ENCODE measurements at regions not wholly inside any gene's neighbourhood (a gene's known extent, or its start where the extent isn't known, plus 50 kb on each side); places are given as distances from the start of the nearest gene placed in this dataset.

DNA sequence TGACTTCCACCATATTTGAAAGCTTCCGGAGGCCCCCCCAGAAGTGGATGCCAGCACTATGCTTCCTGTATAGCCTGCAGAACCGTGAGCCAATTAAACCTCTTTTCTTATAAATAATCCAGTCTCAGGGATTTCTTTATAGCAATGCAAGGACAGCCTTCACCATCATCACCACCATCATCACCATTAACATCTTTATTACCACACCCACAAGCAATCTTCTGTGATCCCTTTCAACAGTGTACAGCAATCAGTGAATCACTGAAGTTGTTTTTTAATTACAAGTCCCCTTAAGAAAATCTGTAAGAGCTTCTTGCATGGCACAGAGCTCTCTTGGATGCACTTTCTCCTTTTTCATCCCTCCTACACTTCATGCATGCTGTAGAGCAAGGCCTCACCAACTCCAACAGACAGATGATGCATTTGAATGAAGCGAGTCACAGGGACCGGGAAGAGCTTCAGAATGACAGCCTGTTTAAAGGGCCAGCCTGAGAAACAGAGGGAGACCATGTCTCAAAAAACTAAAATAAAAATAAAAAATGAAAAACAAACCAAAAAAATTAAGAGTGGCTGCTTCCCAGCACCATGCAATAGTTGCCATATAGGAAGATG lies 83.6 kb upstream of the VASH1 start:
- TF ChIP-seq, protein P1, sequence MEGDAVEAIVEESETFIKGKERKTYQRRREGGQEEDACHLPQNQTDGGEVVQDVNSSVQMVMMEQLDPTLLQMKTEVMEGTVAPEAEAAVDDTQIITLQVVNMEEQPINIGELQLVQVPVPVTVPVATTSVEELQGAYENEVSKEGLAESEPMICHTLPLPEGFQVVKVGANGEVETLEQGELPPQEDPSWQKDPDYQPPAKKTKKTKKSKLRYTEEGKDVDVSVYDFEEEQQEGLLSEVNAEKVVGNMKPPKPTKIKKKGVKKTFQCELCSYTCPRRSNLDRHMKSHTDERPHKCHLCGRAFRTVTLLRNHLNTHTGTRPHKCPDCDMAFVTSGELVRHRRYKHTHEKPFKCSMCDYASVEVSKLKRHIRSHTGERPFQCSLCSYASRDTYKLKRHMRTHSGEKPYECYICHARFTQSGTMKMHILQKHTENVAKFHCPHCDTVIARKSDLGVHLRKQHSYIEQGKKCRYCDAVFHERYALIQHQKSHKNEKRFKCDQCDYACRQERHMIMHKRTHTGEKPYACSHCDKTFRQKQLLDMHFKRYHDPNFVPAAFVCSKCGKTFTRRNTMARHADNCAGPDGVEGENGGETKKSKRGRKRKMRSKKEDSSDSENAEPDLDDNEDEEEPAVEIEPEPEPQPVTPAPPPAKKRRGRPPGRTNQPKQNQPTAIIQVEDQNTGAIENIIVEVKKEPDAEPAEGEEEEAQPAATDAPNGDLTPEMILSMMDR (IDR thresholded peaks at IDR 0.05; ENCODE audit: low read depth, low read length, poor library complexity, severe bottlenecking), result no peak
- TF ChIP-seq EZH2phosphoT487 (IDR thresholded peaks at IDR 0.05; ENCODE audit: borderline replicate concordance, low read length), result no peak
